ENCODE measurements at regions not wholly inside any gene's neighbourhood (a gene's known extent, or its start where the extent isn't known, plus 50 kb on each side); places are given as distances from the start of the nearest gene placed in this dataset.

DNA sequence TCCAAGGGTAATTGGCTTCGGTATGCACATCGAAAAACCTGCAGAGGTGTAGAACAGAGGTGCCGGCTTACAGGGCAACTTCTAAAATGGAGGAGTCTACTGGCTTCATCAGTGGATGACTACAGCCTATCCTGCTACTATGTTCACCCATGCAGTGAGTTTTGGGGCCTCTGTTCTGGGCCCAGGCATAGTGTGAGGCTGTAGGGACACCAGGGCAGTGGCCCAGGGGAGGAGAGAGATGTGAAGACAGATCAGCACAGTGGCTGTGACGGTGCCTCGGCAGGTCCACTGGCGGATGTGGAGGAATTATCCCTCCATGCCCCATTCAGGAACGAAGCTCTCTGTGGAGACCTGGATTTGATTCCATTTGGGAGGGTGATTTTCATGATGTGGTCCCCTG is 235.3 kb upstream of the MKI67 start:
- TF ChIP-seq, protein P1, sequence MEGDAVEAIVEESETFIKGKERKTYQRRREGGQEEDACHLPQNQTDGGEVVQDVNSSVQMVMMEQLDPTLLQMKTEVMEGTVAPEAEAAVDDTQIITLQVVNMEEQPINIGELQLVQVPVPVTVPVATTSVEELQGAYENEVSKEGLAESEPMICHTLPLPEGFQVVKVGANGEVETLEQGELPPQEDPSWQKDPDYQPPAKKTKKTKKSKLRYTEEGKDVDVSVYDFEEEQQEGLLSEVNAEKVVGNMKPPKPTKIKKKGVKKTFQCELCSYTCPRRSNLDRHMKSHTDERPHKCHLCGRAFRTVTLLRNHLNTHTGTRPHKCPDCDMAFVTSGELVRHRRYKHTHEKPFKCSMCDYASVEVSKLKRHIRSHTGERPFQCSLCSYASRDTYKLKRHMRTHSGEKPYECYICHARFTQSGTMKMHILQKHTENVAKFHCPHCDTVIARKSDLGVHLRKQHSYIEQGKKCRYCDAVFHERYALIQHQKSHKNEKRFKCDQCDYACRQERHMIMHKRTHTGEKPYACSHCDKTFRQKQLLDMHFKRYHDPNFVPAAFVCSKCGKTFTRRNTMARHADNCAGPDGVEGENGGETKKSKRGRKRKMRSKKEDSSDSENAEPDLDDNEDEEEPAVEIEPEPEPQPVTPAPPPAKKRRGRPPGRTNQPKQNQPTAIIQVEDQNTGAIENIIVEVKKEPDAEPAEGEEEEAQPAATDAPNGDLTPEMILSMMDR (IDR thresholded peaks at IDR 0.05; ENCODE audit: low read length), result no peak
- no peak for TF ChIP-seq EZH2 (IDR thresholded peaks at IDR 0.05; ENCODE audit: borderline replicate concordance, low read length)
